Large intestine (tissue), 3 donors: ENCODE measurements at regions not wholly inside any gene's neighbourhood (a gene's known extent, or its start where the extent isn't known, plus 50 kb on each side); places are given as distances from the start of the nearest gene placed in this dataset.
A peak's percentile ranks its signal among the peaks of the same experiment; 100 is the strongest.
"Not testable (repeated sequence)": the region's sequence is repeated elsewhere in the genome, so short reads cannot be mapped to it uniquely, and the experiment has no call there.

Experiments
- DNase-seq, 2 donors: peaks; one replicate each; pipeline versions ENCODE4 v3.0.0 to v3.0.0-alpha.2; 2013
- H3K27ac ChIP-seq: one replicate; pipeline ENCODE4 v1.5.1; 2013; ENCODE audit warnings: low read length
- H3K27me3 ChIP-seq: 2 replicates; pipeline ENCODE4 v1.6.1; 2013; ENCODE audit warnings: low read length; ENCODE audit not compliant: control insufficient read depth, insufficient read depth
- H3K36me3 ChIP-seq: 2 replicates; pipeline ENCODE4 v1.6.1; 2013; ENCODE audit warnings: low read length; ENCODE audit not compliant: control insufficient read depth, insufficient read depth
- H3K4me1 ChIP-seq: one replicate; pipeline ENCODE4 v1.6.1; 2013; ENCODE audit warnings: low read length; ENCODE audit not compliant: control insufficient read depth, insufficient read depth
- H3K4me3 ChIP-seq: one replicate; pipeline ENCODE4 v1.5.1; 2013; ENCODE audit warnings: low read length
- H3K9me3 ChIP-seq: one replicate; pipeline ENCODE4 v1.6.1; 2013; ENCODE audit warnings: mild to moderate bottlenecking, low read depth, low read length, moderate library complexity; ENCODE audit not compliant: control insufficient read depth
- WGBS: methylation state at CpG from one replicate; pipeline ENCODE4 v1.1.5; 2013; ENCODE audit warnings: low lambda C conversion rate; ENCODE audit not compliant: insufficient coverage; 5-methylcytosine and 5-hydroxymethylcytosine counted together

- Histone ChIP-seq H3K9me3 (no peaks in the 10 kb centered on the region), H3K36me3 (no peaks in the 10 kb centered on the region), H3K4me3 (no peak overlapping the region), H3K27me3 (no peaks in the 10 kb centered on the region), H3K27ac (no peak overlapping the region), H3K4me1 (peaks cover 18% of the 10 kb centered on the region)
- no peak for DNase-seq
- WGBS, result no CpG with 5 or more reads among the region's 1 CpG
These were observed 67.4 kb upstream of the PPM1B start for GRCh38 chr2:44101246-44101645.

GRCh38 chr2:44102790-44103562, 65.7 kb upstream of the PPM1B start:
- Histone ChIP-seq H3K9me3 (no peaks in the 10 kb centered on the region), H3K4me1 (peaks cover 13% of the 10 kb centered on the region), H3K4me3 (no peak overlapping the region), H3K36me3 (no peaks in the 10 kb centered on the region), H3K27ac (no peak overlapping the region), H3K27me3 (no peaks in the 10 kb centered on the region)
- no peak for DNase-seq
- 79% methylated on average over 4 of the region's 8 CpGs for WGBS

GRCh38 chr2:44103639-44104038, 65.0 kb upstream of the PPM1B start:
- H3K27me3 ChIP-seq, result no peaks in the 10 kb centered on the region
- H3K36me3 ChIP-seq, result no peaks in the 10 kb centered on the region
- no CpG with 5 or more reads among the region's 6 CpGs for WGBS
- H3K4me3 ChIP-seq, result no peak overlapping the region
- no peak overlapping the region for H3K27ac ChIP-seq
- DNase-seq, result no peak
- H3K4me1 ChIP-seq, result peaks cover 9% of the 10 kb centered on the region
- H3K9me3 ChIP-seq, result no peaks in the 10 kb centered on the region

GRCh38 chr2:44104855-44105271, 63.8 kb upstream of the PPM1B start:
- H3K27me3 ChIP-seq, result no peaks in the 10 kb centered on the region
- DNase-seq, result peak; percentile 44 to 75
- H3K27ac ChIP-seq, result no peak overlapping the region
- no peak overlapping the region for H3K4me3 ChIP-seq
- H3K9me3 ChIP-seq, result no peaks in the 10 kb centered on the region
- no peaks in the 10 kb centered on the region for H3K36me3 ChIP-seq
- 60% methylated on average over 1 of the region's 1 CpG for WGBS
- peaks cover 9% of the 10 kb centered on the region for H3K4me1 ChIP-seq

- peak in 1 of 2 donors; percentile 29 for DNase-seq
- not testable (repeated sequence) for H3K27ac ChIP-seq, H3K9me3 ChIP-seq, H3K4me1 ChIP-seq, H3K4me3 ChIP-seq, H3K27me3 ChIP-seq, H3K36me3 ChIP-seq
- WGBS, result no CpG with 5 or more reads among the region's 9 CpGs
These were observed 62.2 kb upstream of the PPM1B start for GRCh38 chr2:44106509-44106908.

GRCh38 chr2:44107086-44107740, 61.5 kb upstream of the PPM1B start:
- Histone ChIP-seq H3K4me1 (no peaks in the 10 kb centered on the region), H3K4me3 (no peak overlapping the region), H3K27me3 (no peaks in the 10 kb centered on the region)

GRCh38 chr2:44107974-44108373, 60.7 kb upstream of the PPM1B start:
- Histone ChIP-seq H3K27me3 (no peaks in the 10 kb centered on the region), H3K9me3 (no peaks in the 10 kb centered on the region), H3K36me3 (no peaks in the 10 kb centered on the region), H3K4me1 (no peaks in the 10 kb centered on the region), H3K27ac (no peak overlapping the region), H3K4me3 (no peak overlapping the region)
- WGBS, result 70% methylated on average over 2 of the region's 3 CpGs
- no peak for DNase-seq

More at GRCh38 chr2:44107086-44107740, 61.5 kb upstream of the PPM1B start:
- no peak for DNase-seq
- Histone ChIP-seq H3K36me3 (no peaks in the 10 kb centered on the region), H3K9me3 (no peaks in the 10 kb centered on the region), H3K27ac (no peak overlapping the region)
- WGBS, result no CpG with 5 or more reads among the region's 5 CpGs

GRCh38 chr2:44109166-44109565, 59.5 kb upstream of the PPM1B start:
- Histone ChIP-seq H3K4me1 (no peaks in the 10 kb centered on the region), H3K9me3 (no peaks in the 10 kb centered on the region), H3K27me3 (no peaks in the 10 kb centered on the region), H3K4me3 (no peak overlapping the region), H3K36me3 (no peaks in the 10 kb centered on the region), H3K27ac (no peak overlapping the region)
- DNase-seq, result no peak
- 100% methylated on average over 1 of the region's 3 CpGs for WGBS

- H3K4me3 ChIP-seq, result no peak overlapping the region
- H3K27me3 ChIP-seq, result no peaks in the 10 kb centered on the region
- no peaks in the 10 kb centered on the region for H3K36me3 ChIP-seq
- H3K9me3 ChIP-seq, result no peaks in the 10 kb centered on the region
- H3K4me1 ChIP-seq, result no peaks in the 10 kb centered on the region
- 0% methylated on average over 2 of the region's 2 CpGs for WGBS
- DNase-seq, result peak in 1 of 2 donors; percentile 20
- H3K27ac ChIP-seq, result no peak overlapping the region
These were observed 58.2 kb upstream of the PPM1B start for GRCh38 chr2:44110444-44110843.

GRCh38 chr2:44112096-44112495, 56.6 kb upstream of the PPM1B start:
- H3K27me3 ChIP-seq, result no peaks in the 10 kb centered on the region
- DNase-seq, result no peak

GRCh38 chr2:44116319-44116718, 52.4 kb upstream of the PPM1B start:
- WGBS, result 100% methylated on average over 2 of the region's 3 CpGs
- Histone ChIP-seq H3K4me3 (no peak overlapping the region), H3K9me3 (no peaks in the 10 kb centered on the region), H3K27me3 (no peaks in the 10 kb centered on the region), H3K36me3 (no peaks in the 10 kb centered on the region), H3K4me1 (no peaks in the 10 kb centered on the region), H3K27ac (no peak overlapping the region)
- DNase-seq, result no peak

More at GRCh38 chr2:44112096-44112495, 56.6 kb upstream of the PPM1B start:
- no peaks in the 10 kb centered on the region for H3K36me3 ChIP-seq
- H3K4me1 ChIP-seq, result no peaks in the 10 kb centered on the region
- H3K9me3 ChIP-seq, result no peaks in the 10 kb centered on the region
- no peak overlapping the region for H3K27ac ChIP-seq
- H3K4me3 ChIP-seq, result no peak overlapping the region
